Tibial artery (tissue), 4 donors: ENCODE measurements at regions not wholly inside any gene's neighbourhood (a gene's known extent, or its start where the extent isn't known, plus 50 kb on each side); places are given as distances from the start of the nearest gene placed in this dataset.

Experiments used
- DNase-seq, 2 donors: peaks; one replicate each; pipeline ENCODE4 v3.0.0-alpha.2; 2019
- H3K27ac ChIP-seq, 2 donors: fragments of 200-600 bp; sonication (generic) in 1 of 2; 1 replicate in 1 of 2; 2 replicates in 1 of 2; pipeline ENCODE4 v1.5.1; 2018 to 2019; ENCODE audit warnings: mild to moderate bottlenecking in 1 of 2
- H3K27me3 ChIP-seq, 2 donors: fragments of 200-600 bp; sonication (generic) in 1 of 2; one replicate each; pipeline versions ENCODE4 v1.5.1 to v1.6.0; 2016 to 2019
- H3K36me3 ChIP-seq, 3 donors: fragments of 200-600 bp; sonication (generic) in 2 of 3; one replicate each; pipeline ENCODE4 v1.5.1; 2016 to 2019; ENCODE audit warnings: mild to moderate bottlenecking in 2 of 3
- H3K4me1 ChIP-seq, 4 donors: fragments of 200-600 bp; sonication (generic) in 2 of 4; 1 replicate in 3 of 4; 2 replicates in 1 of 4; pipeline ENCODE4 v1.5.1; 2016 to 2019
- H3K4me3 ChIP-seq, 2 donors: fragments of 200-600 bp; sonication (generic) in 1 of 2; 1 replicate in 1 of 2; 2 replicates in 1 of 2; pipeline ENCODE4 v1.5.1; 2018 to 2019; ENCODE audit warnings: mild to moderate bottlenecking in 2 of 2
- H3K9me3 ChIP-seq, 3 donors: fragments of 200-600 bp; sonication (generic) in 1 of 3; one replicate each; pipeline ENCODE4 v1.5.1; 2016 to 2019
- intact Hi-C: fragments of 100-400 bp; cut with DNase I; formaldehyde crosslinking; loops from one replicate; pipeline ENCODE4 v1.15.0; 2023; ENCODE audit warnings: low total_unique reads
- TF ChIP-seq, protein P1 (sequence below), 2 experiments: fragments of 200-600 bp in 1 of 2; fragments of 450-650 bp in 1 of 2; IDR thresholded peaks; one replicate each; pipeline ENCODE4 v1.5.1; 2017 to 2019; ENCODE audit warnings: antibody characterized with exemption in 2 of 2, mild to moderate bottlenecking in 1 of 2, moderate library complexity in 1 of 2

DNA sequence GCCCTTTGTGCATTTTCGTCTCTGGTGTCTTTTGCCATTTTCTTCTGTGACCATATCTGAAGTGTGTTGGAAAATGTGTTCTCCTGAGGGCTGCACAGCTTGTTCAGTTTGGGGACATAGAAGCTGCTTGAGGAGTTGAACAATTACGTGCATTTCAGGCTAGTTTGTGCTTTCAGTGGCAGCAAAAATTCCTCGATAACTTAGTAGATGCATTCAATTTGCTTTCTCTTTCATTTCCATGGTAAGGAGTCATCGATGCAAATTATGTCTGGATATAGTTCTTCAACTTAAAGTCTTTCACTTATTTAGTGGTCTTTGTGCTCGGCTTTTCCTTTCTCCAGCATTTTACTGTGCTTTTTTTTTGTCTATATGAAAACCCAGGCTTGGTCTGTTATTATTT, 441.5 kb downstream of the PLA2G4A start:
- TF ChIP-seq, protein P1, sequence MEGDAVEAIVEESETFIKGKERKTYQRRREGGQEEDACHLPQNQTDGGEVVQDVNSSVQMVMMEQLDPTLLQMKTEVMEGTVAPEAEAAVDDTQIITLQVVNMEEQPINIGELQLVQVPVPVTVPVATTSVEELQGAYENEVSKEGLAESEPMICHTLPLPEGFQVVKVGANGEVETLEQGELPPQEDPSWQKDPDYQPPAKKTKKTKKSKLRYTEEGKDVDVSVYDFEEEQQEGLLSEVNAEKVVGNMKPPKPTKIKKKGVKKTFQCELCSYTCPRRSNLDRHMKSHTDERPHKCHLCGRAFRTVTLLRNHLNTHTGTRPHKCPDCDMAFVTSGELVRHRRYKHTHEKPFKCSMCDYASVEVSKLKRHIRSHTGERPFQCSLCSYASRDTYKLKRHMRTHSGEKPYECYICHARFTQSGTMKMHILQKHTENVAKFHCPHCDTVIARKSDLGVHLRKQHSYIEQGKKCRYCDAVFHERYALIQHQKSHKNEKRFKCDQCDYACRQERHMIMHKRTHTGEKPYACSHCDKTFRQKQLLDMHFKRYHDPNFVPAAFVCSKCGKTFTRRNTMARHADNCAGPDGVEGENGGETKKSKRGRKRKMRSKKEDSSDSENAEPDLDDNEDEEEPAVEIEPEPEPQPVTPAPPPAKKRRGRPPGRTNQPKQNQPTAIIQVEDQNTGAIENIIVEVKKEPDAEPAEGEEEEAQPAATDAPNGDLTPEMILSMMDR (IDR thresholded peaks at IDR 0.05), result no peak
- Histone ChIP-seq H3K27ac (no peak overlapping the region), H3K4me3 (no peak overlapping the region), H3K9me3 (no peaks in the 10 kb centered on the region), H3K27me3 (no peaks in the 10 kb centered on the region), H3K36me3 (no peaks in the 10 kb centered on the region), H3K4me1 (no peaks in the 10 kb centered on the region)
- intact Hi-C loops, result no loop called here
- no peak for DNase-seq

DNA sequence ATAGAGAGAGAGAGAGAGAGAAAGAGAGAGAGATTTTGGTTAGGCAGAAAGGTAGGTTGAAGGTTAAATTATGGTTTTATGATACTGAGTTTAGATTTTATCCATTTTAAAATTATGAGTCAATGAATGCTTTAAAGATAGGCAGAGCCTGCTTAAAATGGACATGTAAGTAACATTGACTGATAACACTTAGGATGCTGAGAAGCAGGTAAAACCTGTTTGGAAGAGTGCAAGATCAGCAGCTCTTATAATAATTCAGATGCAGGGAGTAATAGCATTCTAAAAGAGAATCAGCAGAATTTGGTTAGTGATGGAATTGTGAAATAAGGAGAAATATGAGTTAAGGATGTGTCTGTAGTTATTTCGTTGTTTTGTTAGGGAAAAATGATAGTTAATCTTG, 446.6 kb downstream of the PLA2G4A start:
- H3K4me3 ChIP-seq, result no peak overlapping the region
- no peaks in the 10 kb centered on the region for H3K4me1 ChIP-seq
- intact Hi-C loops, result no loop called here
- DNase-seq, result no peak
- H3K27ac ChIP-seq, result no peak overlapping the region
- no peaks in the 10 kb centered on the region for H3K36me3 ChIP-seq
- no peaks in the 10 kb centered on the region for H3K27me3 ChIP-seq
- no peaks in the 10 kb centered on the region for H3K9me3 ChIP-seq
- TF ChIP-seq, protein P1 (IDR thresholded peaks at IDR 0.05), result no peak

DNA sequence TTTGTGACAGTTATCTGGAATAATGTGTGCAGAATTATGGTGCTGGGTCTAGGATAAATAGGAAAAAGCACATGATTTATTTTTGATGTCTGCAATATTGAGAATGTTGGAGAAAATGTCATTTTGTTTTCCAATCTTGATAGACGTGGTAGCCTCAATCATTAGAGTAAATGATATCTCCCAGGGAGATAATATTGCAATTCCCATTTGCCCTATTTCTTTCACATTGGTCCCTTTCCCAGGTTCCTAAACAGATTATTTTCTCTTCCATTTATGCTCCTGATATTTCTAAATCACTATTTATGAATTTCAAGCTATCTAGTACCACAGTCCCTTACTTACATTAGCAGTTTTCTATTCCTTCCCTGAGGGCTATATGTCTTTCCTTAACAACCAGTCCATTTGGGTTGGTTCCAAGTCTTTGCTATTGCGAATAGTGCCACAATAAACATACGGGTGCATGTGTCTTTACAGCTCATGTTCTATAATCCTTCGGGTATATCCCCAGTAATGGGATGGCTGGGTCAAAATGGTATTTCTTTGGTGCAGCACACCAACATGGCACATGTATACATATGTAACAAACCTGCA, 447.3 kb downstream of the PLA2G4A start:
- DNase-seq, result no peak
- Histone ChIP-seq H3K27ac (no peak overlapping the region), H3K9me3 (no peaks in the 10 kb centered on the region), H3K27me3 (no peaks in the 10 kb centered on the region), H3K36me3 (no peaks in the 10 kb centered on the region), H3K4me1 (no peaks in the 10 kb centered on the region), H3K4me3 (no peak overlapping the region)
- TF ChIP-seq, protein P1 (IDR thresholded peaks at IDR 0.05), result no peak
- intact Hi-C loops, result no loop called here

DNA sequence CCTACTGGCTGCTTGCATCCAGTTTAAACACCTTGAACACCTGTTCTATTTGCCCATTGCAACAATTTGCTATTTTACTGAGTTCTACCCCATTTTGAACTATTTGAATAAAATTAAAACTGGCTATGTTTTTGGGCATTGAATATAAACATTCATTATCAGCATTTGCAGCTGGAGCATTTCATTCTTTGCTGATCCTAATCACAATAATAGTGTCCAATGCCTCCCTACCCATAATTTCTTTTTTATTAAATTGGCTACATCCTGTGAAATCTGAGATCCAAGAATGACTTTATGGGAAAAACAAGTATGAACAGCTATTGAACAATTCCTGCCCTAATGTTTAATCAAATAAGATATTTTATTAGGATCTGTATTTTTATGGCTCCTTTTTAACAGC, 447.9 kb downstream of the PLA2G4A start:
- Histone ChIP-seq H3K9me3 (no peaks in the 10 kb centered on the region), H3K27me3 (no peaks in the 10 kb centered on the region), H3K27ac (no peak overlapping the region), H3K4me3 (no peak overlapping the region), H3K36me3 (no peaks in the 10 kb centered on the region), H3K4me1 (no peaks in the 10 kb centered on the region)
- intact Hi-C loops, result no loop called here
- no peak for DNase-seq
- TF ChIP-seq, protein P1 (IDR thresholded peaks at IDR 0.05), result no peak

DNA sequence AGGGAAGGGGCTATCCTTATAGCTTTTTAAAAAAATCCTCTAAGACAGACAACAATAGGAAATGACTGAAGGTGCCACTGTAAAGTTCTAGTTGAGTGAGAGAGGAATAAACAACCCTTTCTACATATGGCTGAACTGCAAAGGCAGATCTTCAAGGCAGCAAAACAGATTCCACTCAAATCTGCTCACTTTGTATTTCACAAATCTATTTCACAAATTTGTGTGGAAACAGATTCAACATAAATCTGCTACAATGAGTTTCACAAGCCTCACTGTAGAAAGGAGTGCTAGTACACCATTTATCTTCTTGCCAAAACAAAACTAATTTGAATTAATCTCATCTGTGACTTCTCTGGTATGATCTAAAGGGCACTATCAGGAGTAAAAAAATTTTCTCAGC, 451.3 kb downstream of the PLA2G4A start:
- no peak for DNase-seq
- Histone ChIP-seq H3K4me1 (no peaks in the 10 kb centered on the region), H3K9me3 (no peaks in the 10 kb centered on the region), H3K27me3 (no peaks in the 10 kb centered on the region), H3K36me3 (no peaks in the 10 kb centered on the region), H3K27ac (no peak overlapping the region), H3K4me3 (no peak overlapping the region)
- TF ChIP-seq, protein P1 (IDR thresholded peaks at IDR 0.05), result no peak
- intact Hi-C loops, result no loop called here

DNA sequence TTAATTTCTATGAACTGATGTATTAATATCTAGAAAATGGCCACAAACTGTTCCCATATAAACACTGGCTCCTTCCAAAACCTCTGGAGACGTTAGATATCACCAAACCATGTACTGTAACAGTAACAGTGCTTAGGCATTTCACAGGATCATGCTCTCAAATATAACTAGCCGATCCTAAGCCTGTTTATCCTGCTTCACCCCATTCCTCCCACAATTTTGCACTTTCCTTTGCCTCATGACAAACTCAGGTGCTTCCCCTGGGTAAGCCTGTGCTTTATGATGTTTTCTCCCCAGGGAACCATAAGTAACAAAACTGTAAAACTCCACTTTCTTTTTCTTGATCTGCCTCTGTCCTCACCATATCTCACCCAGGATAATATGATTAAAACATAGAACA, 452.3 kb downstream of the PLA2G4A start:
- TF ChIP-seq, protein P1 (IDR thresholded peaks at IDR 0.05), result no peak
- intact Hi-C loops, result no loop called here

More for the DNA sequence above, 452.3 kb downstream of the PLA2G4A start:
- H3K4me1 ChIP-seq, result no peaks in the 10 kb centered on the region
- no peaks in the 10 kb centered on the region for H3K27me3 ChIP-seq
- H3K9me3 ChIP-seq, result no peaks in the 10 kb centered on the region
- H3K27ac ChIP-seq, result no peak overlapping the region
- DNase-seq, result no peak
- no peak overlapping the region for H3K4me3 ChIP-seq
- H3K36me3 ChIP-seq, result no peaks in the 10 kb centered on the region
